Stomach (tissue), 8 donors: ENCODE measurements at regions not wholly inside any gene's neighbourhood (a gene's known extent, or its start where the extent isn't known, plus 50 kb on each side); places are given as distances from the start of the nearest gene placed in this dataset.

ENCODE experiments used
- DNase-seq, 2 donors: peaks; one replicate each; pipeline versions ENCODE4 v3.0.0 to v3.0.0-alpha.2; 2013 to 2019
- H3K27ac ChIP-seq, 5 donors: fragments of 200-600 bp in 4 of 5; sonication (generic) in 4 of 5; one replicate each; pipeline ENCODE4 v1.5.1; 2013 to 2019; ENCODE audit warnings: mild to moderate bottlenecking in 1 of 5, moderate library complexity in 1 of 5
- H3K27me3 ChIP-seq, 3 donors: fragments of 200-600 bp; sonication (generic); one replicate each; pipeline ENCODE4 v1.5.1; 2017 to 2019; ENCODE audit warnings: mixed run types in 1 of 3
- H3K36me3 ChIP-seq, 4 donors: fragments of 200-600 bp; sonication (generic); 1 replicate in 3 of 4; 2 replicates in 1 of 4; pipeline ENCODE4 v1.5.1; 2016 to 2019
- H3K4me1 ChIP-seq, 4 donors: fragments of 200-600 bp; sonication (generic); one replicate each; pipeline ENCODE4 v1.5.1; 2016 to 2019
- H3K4me3 ChIP-seq, 4 donors: fragments of 200-600 bp; sonication (generic) in 3 of 4; one replicate each; pipeline ENCODE4 v1.5.1; 2016 to 2019; ENCODE audit warnings: mild to moderate bottlenecking in 1 of 4
- H3K9me3 ChIP-seq, 4 donors: fragments of 200-600 bp; sonication (generic); one replicate each; pipeline ENCODE4 v1.5.1; 2016 to 2019
- CTCF ChIP-seq, 7 experiments: fragments of 450-650 bp in 4 of 7; fragments of 200-600 bp in 3 of 7; sonication (generic) in 3 of 7; IDR thresholded peaks; one replicate each; pipeline ENCODE4 v1.5.1; 2016 to 2019; ENCODE audit warnings: antibody characterized with exemption in 7 of 7, control low read depth in 2 of 7, mild to moderate bottlenecking in 1 of 7
- EP300 ChIP-seq: sonication (generic); formaldehyde crosslinking; IDR thresholded peaks from one replicate; pipeline ENCODE4 v1.6.1; 2017; ENCODE audit warnings: antibody characterized with exemption
- POLR2A ChIP-seq, 4 donors: fragments of 450-650 bp; IDR thresholded peaks; one replicate each; pipeline ENCODE4 v1.6.1; 2016; ENCODE audit warnings: antibody characterized with exemption in 4 of 4, control low read depth in 2 of 4, mild to moderate bottlenecking in 1 of 4, moderate library complexity in 1 of 4
- POLR2AphosphoS5 ChIP-seq, 3 donors: sonication (generic); formaldehyde crosslinking; IDR thresholded peaks; one replicate each; pipeline ENCODE4 v1.6.1; 2016; ENCODE audit warnings: antibody characterized with exemption in 3 of 3
- WGBS, 5 donors: extraction: QIAGEN DNeasy Blood & Tissue Kit in 3 of 5; methylation state at CpG; one replicate each; pipeline versions ENCODE4 v1.1.5 to v1.1.7; 2013 to 2018; 5-methylcytosine and 5-hydroxymethylcytosine counted together
- intact Hi-C: fragments of 100-400 bp; cut with DNase I; formaldehyde crosslinking; loops from one replicate; pipeline ENCODE4 v1.15.1; 2023; ENCODE audit warnings: low total_unique reads
- donor health status: healthy with polysubstance abuse.
- donor health status: Bipolar disorder and iron deficiency.
- donor health status: healthy.

GRCh38 chr3:73120710-73121109 is 59.3 kb downstream of the EBLN2 start:
- H3K27ac ChIP-seq = no peak overlapping the region
- H3K4me3 ChIP-seq = no peak overlapping the region
- no peaks in the 10 kb centered on the region for H3K27me3 ChIP-seq
- no peak for TF ChIP-seq CTCF (IDR thresholded peaks at IDR 0.05)
- TF ChIP-seq POLR2A (IDR thresholded peaks at IDR 0.05) = no peak
- no peak for TF ChIP-seq POLR2AphosphoS5 (IDR thresholded peaks at IDR 0.05)
- TF ChIP-seq EP300 = no peak
- DNase-seq = no peak
- intact Hi-C loops = no loop called here
- no peaks in the 10 kb centered on the region for H3K4me1 ChIP-seq
- no peaks in the 10 kb centered on the region for H3K9me3 ChIP-seq
- 60 to 95% (median 79%) methylated on average over 1 of the region's 1 CpG for WGBS, 5 donors
- no peaks in the 10 kb centered on the region for H3K36me3 ChIP-seq

GRCh38 chr3:73121669-73122331 is 60.3 kb downstream of the EBLN2 start:
- H3K9me3 ChIP-seq = no peaks in the 10 kb centered on the region
- 77 to 92% (median 89%) methylated on average over 2 of the region's 2 CpGs for WGBS, 5 donors
- no peak overlapping the region for H3K4me3 ChIP-seq
- no peak overlapping the region for H3K27ac ChIP-seq
- TF ChIP-seq EP300 (no peak), POLR2AphosphoS5 (IDR thresholded peaks at IDR 0.05) (no peak), POLR2A (IDR thresholded peaks at IDR 0.05) (no peak), CTCF (IDR thresholded peaks at IDR 0.05) (no peak)
- no peaks in the 10 kb centered on the region for H3K27me3 ChIP-seq
- H3K36me3 ChIP-seq = no peaks in the 10 kb centered on the region
- DNase-seq = no peak
- H3K4me1 ChIP-seq = no peaks in the 10 kb centered on the region
- intact Hi-C loops = no loop called here

GRCh38 chr3:73134034-73134433 is 72.6 kb downstream of the EBLN2 start:
- Histone ChIP-seq H3K27me3 (no peaks in the 10 kb centered on the region), H3K4me3 (no peak overlapping the region), H3K4me1 (no peaks in the 10 kb centered on the region), H3K9me3 (peaks cover 0 to 13% (median 4%) of the 10 kb centered on the region in 4 donors), H3K27ac (no peak overlapping the region), H3K36me3 (no peaks in the 10 kb centered on the region)
- DNase-seq = no peak
- whole genome bisulfite sequencing, 5 donors = 43 to 78% (median 71%) methylated on average over 1 of the region's 1 CpG
- no peak for TF ChIP-seq CTCF (IDR thresholded peaks at IDR 0.05)
- intact Hi-C loops = no loop called here

GRCh38 chr3:73136941-73137340 is 75.5 kb downstream of the EBLN2 start:
- DNase-seq = no peak
- Histone ChIP-seq H3K4me3 (no peak overlapping the region), H3K4me1 (no peaks in the 10 kb centered on the region), H3K36me3 (no peaks in the 10 kb centered on the region), H3K9me3 (peaks cover 0 to 13% (median 4%) of the 10 kb centered on the region in 4 donors), H3K27me3 (no peaks in the 10 kb centered on the region), H3K27ac (no peak overlapping the region)
- TF ChIP-seq POLR2AphosphoS5 (IDR thresholded peaks at IDR 0.05) (no peak), POLR2A (IDR thresholded peaks at IDR 0.05) (no peak), EP300 (no peak), CTCF (IDR thresholded peaks at IDR 0.05) (no peak)
- 68 to 83% (median 75%) methylated on average over 6 of the region's 6 CpGs for WGBS, 5 donors
- intact Hi-C loops = no loop called here
